Naive B cell (primary cell): ENCODE measurements at regions not wholly inside any gene's neighbourhood (a gene's known extent, or its start where the extent isn't known, plus 50 kb on each side); places are given as distances from the start of the nearest gene placed in this dataset.
"Not testable (repeated sequence)": the region's sequence is repeated elsewhere in the genome, so short reads cannot be mapped to it uniquely, and the experiment has no call there.

Source experiments
- ATAC-seq, 2 donors: fragments of 150-1000 bp; cut with Tn5 transposase; 2 replicates each; pipeline ENCODE4 v1.10.0; 2021; ENCODE audit warnings: low read depth in 2 of 2, mild to moderate bottlenecking in 2 of 2, moderate library complexity in 2 of 2
- DNase-seq: peaks from one replicate; pipeline ENCODE4 v3.0.0; 2022
- H3K27ac Mint-ChIP-seq, 6 donors: one replicate each; pipeline ENCODE4 v1.8.0; 2020 to 2022; ENCODE audit warnings: mild to moderate bottlenecking in 6 of 6, mixed read lengths in 6 of 6, moderate library complexity in 5 of 6, inconsistent platforms in 2 of 6
- H3K27me3 Mint-ChIP-seq, 3 donors: one replicate each; pipeline ENCODE4 v1.8.0; 2021 to 2022; ENCODE audit warnings: mixed read lengths in 3 of 3, mild to moderate bottlenecking in 1 of 3
- H3K36me3 Mint-ChIP-seq, 2 donors: one replicate each; pipeline ENCODE4 v1.8.0; 2020 to 2022; ENCODE audit warnings: mixed read lengths in 2 of 2, inconsistent platforms in 1 of 2, mild to moderate bottlenecking in 1 of 2
- H3K4me1 Mint-ChIP-seq, 3 donors: one replicate each; pipeline ENCODE4 v1.8.0; 2020 to 2022; ENCODE audit warnings: mixed read lengths in 3 of 3, inconsistent platforms in 1 of 3, mild to moderate bottlenecking in 1 of 3, moderate library complexity in 1 of 3
- H3K4me3 Mint-ChIP-seq, 8 donors: one replicate each; pipeline ENCODE4 v1.8.0; 2020 to 2022; ENCODE audit warnings: mild to moderate bottlenecking in 8 of 8, mixed read lengths in 8 of 8, moderate library complexity in 8 of 8, inconsistent platforms in 2 of 8
- H3K9me3 Mint-ChIP-seq, 7 donors: one replicate each; pipeline ENCODE4 v1.8.0; 2020 to 2022; ENCODE audit warnings: mixed read lengths in 7 of 7, mild to moderate bottlenecking in 5 of 7, inconsistent platforms in 2 of 7, moderate library complexity in 1 of 7

GRCh38 chr4:186845137-186845842 lies 121.6 kb upstream of the FAT1 start:
- H3K27ac Mint-ChIP-seq = no peak overlapping the region
- H3K36me3 Mint-ChIP-seq = no peaks in the 10 kb centered on the region
- peaks cover 0 to 23% (median 9%) of the 10 kb centered on the region in 7 donors for H3K9me3 Mint-ChIP-seq
- DNase-seq (no peak), ATAC-seq (no peak)
- no peak overlapping the region for H3K4me3 Mint-ChIP-seq
- no peaks in the 10 kb centered on the region for H3K27me3 Mint-ChIP-seq
- H3K4me1 Mint-ChIP-seq = no peaks in the 10 kb centered on the region

GRCh38 chr4:186846426-186846825 lies 122.8 kb upstream of the FAT1 start:
- no peak overlapping the region for H3K4me3 Mint-ChIP-seq
- H3K27ac Mint-ChIP-seq = no peak overlapping the region
- peaks cover 8 to 32% (median 10%) of the 10 kb centered on the region in 7 donors for H3K9me3 Mint-ChIP-seq
- no peak for ATAC-seq
- H3K36me3 Mint-ChIP-seq = no peaks in the 10 kb centered on the region
- no peaks in the 10 kb centered on the region for H3K4me1 Mint-ChIP-seq
- H3K27me3 Mint-ChIP-seq = no peaks in the 10 kb centered on the region
- DNase-seq = no peak

- ATAC-seq, H3K27ac Mint-ChIP-seq, H3K4me3 Mint-ChIP-seq, DNase-seq, H3K36me3 Mint-ChIP-seq, H3K4me1 Mint-ChIP-seq, H3K27me3 Mint-ChIP-seq: not testable (repeated sequence)
- H3K9me3 Mint-ChIP-seq = peaks cover 8 to 40% (median 11%) of the 10 kb centered on the region in 7 donors
These were observed 123.9 kb upstream of the FAT1 start for GRCh38 chr4:186847429-186848131.

GRCh38 chr4:186848437-186848836 lies 124.8 kb upstream of the FAT1 start:
- H3K4me3 Mint-ChIP-seq = no peak overlapping the region
- no peak for DNase-seq
- peaks cover 5 to 35% (median 8%) of the 10 kb centered on the region in 7 donors for H3K9me3 Mint-ChIP-seq
- ATAC-seq = no peak
- no peaks in the 10 kb centered on the region for H3K36me3 Mint-ChIP-seq
- H3K27ac Mint-ChIP-seq = no peak overlapping the region
- no peaks in the 10 kb centered on the region for H3K27me3 Mint-ChIP-seq
- H3K4me1 Mint-ChIP-seq = no peaks in the 10 kb centered on the region

- Mint-ChIP-seq H3K4me1 (no peaks in the 10 kb centered on the region), H3K4me3 (no peak overlapping the region), H3K27ac (no peak overlapping the region), H3K9me3 (peaks cover 6 to 32% (median 9%) of the 10 kb centered on the region in 7 donors), H3K27me3 (no peaks in the 10 kb centered on the region), H3K36me3 (no peaks in the 10 kb centered on the region)
- no peak for ATAC-seq
- no peak for DNase-seq
These were observed 127.8 kb upstream of the FAT1 start for GRCh38 chr4:186851291-186852072.

- Mint-ChIP-seq H3K4me1 (no peaks in the 10 kb centered on the region), H3K36me3 (no peaks in the 10 kb centered on the region), H3K27me3 (no peaks in the 10 kb centered on the region), H3K4me3 (no peak overlapping the region), H3K27ac (no peak overlapping the region), H3K9me3 (peaks cover 6 to 32% (median 8%) of the 10 kb centered on the region in 7 donors)
- ATAC-seq (no peak), DNase-seq (no peak)
These were observed 128.4 kb upstream of the FAT1 start for GRCh38 chr4:186852073-186852420.

GRCh38 chr4:186852964-186853391 lies 129.3 kb upstream of the FAT1 start:
- Mint-ChIP-seq H3K36me3 (no peaks in the 10 kb centered on the region), H3K27me3 (no peaks in the 10 kb centered on the region), H3K27ac (no peak overlapping the region), H3K9me3 (peaks cover 6 to 32% (median 8%) of the 10 kb centered on the region in 7 donors), H3K4me1 (no peaks in the 10 kb centered on the region), H3K4me3 (no peak overlapping the region)
- ATAC-seq (no peak), DNase-seq (no peak)

GRCh38 chr4:186854256-186854655 lies 130.6 kb upstream of the FAT1 start:
- Mint-ChIP-seq H3K27ac (no peak overlapping the region), H3K4me1 (no peaks in the 10 kb centered on the region), H3K4me3 (no peak overlapping the region), H3K9me3 (peaks cover 6 to 32% (median 8%) of the 10 kb centered on the region in 7 donors), H3K27me3 (no peaks in the 10 kb centered on the region), H3K36me3 (no peaks in the 10 kb centered on the region)
- no peak for DNase-seq
- no peak for ATAC-seq

GRCh38 chr4:186855111-186855510 lies 131.5 kb upstream of the FAT1 start:
- Mint-ChIP-seq H3K9me3 (peaks cover 2 to 28% (median 8%) of the 10 kb centered on the region in 7 donors), H3K4me3 (no peak overlapping the region), H3K27ac (no peak overlapping the region), H3K36me3 (no peaks in the 10 kb centered on the region), H3K4me1 (no peaks in the 10 kb centered on the region), H3K27me3 (no peaks in the 10 kb centered on the region)
- ATAC-seq (no peak), DNase-seq (no peak)

- DNase-seq = no peak
- H3K4me1 Mint-ChIP-seq = no peaks in the 10 kb centered on the region
- H3K36me3 Mint-ChIP-seq = no peaks in the 10 kb centered on the region
- H3K9me3 Mint-ChIP-seq = peaks cover 0 to 6% (median 1%) of the 10 kb centered on the region in 7 donors
- H3K4me3 Mint-ChIP-seq = no peak overlapping the region
- no peak overlapping the region for H3K27ac Mint-ChIP-seq
- no peak for ATAC-seq
- H3K27me3 Mint-ChIP-seq = no peaks in the 10 kb centered on the region
These were observed 134.1 kb upstream of the FAT1 start for GRCh38 chr4:186857793-186858192.

GRCh38 chr4:186858355-186858754 lies 134.7 kb upstream of the FAT1 start:
- DNase-seq = no peak
- Mint-ChIP-seq H3K4me1 (no peaks in the 10 kb centered on the region), H3K4me3 (no peak overlapping the region), H3K27ac (no peak overlapping the region), H3K27me3 (no peaks in the 10 kb centered on the region), H3K36me3 (no peaks in the 10 kb centered on the region), H3K9me3 (peaks cover 0 to 9% (median 5%) of the 10 kb centered on the region in 7 donors)
- no peak for ATAC-seq

- Mint-ChIP-seq H3K4me3 (no peak overlapping the region), H3K9me3 (peaks cover under 1 to 14% (median 8%) of the 10 kb centered on the region in 7 donors), H3K27me3 (no peaks in the 10 kb centered on the region), H3K27ac (no peak overlapping the region), H3K36me3 (no peaks in the 10 kb centered on the region), H3K4me1 (no peaks in the 10 kb centered on the region)
- DNase-seq (no peak), ATAC-seq (no peak)
These were observed 135.8 kb upstream of the FAT1 start for GRCh38 chr4:186859420-186859819.

GRCh38 chr4:186861317-186861716 lies 137.7 kb upstream of the FAT1 start:
- H3K4me3 Mint-ChIP-seq = no peak overlapping the region
- no peaks in the 10 kb centered on the region for H3K27me3 Mint-ChIP-seq
- H3K4me1 Mint-ChIP-seq = no peaks in the 10 kb centered on the region
- no peak overlapping the region for H3K27ac Mint-ChIP-seq
- ATAC-seq (no peak), DNase-seq (no peak)
- peaks cover 0 to 14% (median 7%) of the 10 kb centered on the region in 7 donors for H3K9me3 Mint-ChIP-seq
- H3K36me3 Mint-ChIP-seq = no peaks in the 10 kb centered on the region

GRCh38 chr4:186871856-186872255 lies 148.2 kb upstream of the FAT1 start:
- Mint-ChIP-seq H3K27ac (no peak overlapping the region), H3K4me3 (no peak overlapping the region), H3K9me3 (peaks cover 2 to 16% (median 8%) of the 10 kb centered on the region in 7 donors), H3K36me3 (no peaks in the 10 kb centered on the region), H3K4me1 (no peaks in the 10 kb centered on the region), H3K27me3 (no peaks in the 10 kb centered on the region)
- ATAC-seq (no peak), DNase-seq (no peak)
